HG03135 (cell line): ENCODE measurements at regions not wholly inside any gene's neighbourhood (a gene's known extent, or its start where the extent isn't known, plus 50 kb on each side); places are given as distances from the start of the nearest gene placed in this dataset.

Experiments
- ATAC-seq: cut with Tn5 transposase; IDR thresholded peaks from one replicate; pipeline ENCODE4 v1.9.1; 2021; ENCODE audit warnings: mild to moderate bottlenecking, moderate library complexity; ENCODE audit not compliant: unreplicated experiment

- no peak for ATAC-seq
These were observed 123.8 kb upstream of the PRPS1L1 start for GRCh38 chr7:18151422-18151821.

GRCh38 chr7:18153183-18153748 is 125.6 kb upstream of the PRPS1L1 start:
- no peak for ATAC-seq

- no peak for ATAC-seq
These were observed 127.1 kb upstream of the PRPS1L1 start for GRCh38 chr7:18154726-18155125.

- ATAC-seq, result no peak
These were observed 129.6 kb upstream of the PRPS1L1 start for GRCh38 chr7:18157233-18157632.

- ATAC-seq, result no peak
These were observed 135.0 kb upstream of the PRPS1L1 start for GRCh38 chr7:18162657-18163056.

GRCh38 chr7:18163091-18163490 is 135.4 kb upstream of the PRPS1L1 start:
- ATAC-seq, result no peak

GRCh38 chr7:18165166-18165565 is 137.5 kb upstream of the PRPS1L1 start:
- ATAC-seq, result no peak

GRCh38 chr7:18166002-18166401 is 138.4 kb upstream of the PRPS1L1 start:
- ATAC-seq, result no peak

GRCh38 chr7:18167815-18168214 is 140.2 kb upstream of the PRPS1L1 start:
- no peak for ATAC-seq

GRCh38 chr7:18174996-18175395 is 147.3 kb upstream of the PRPS1L1 start:
- no peak for ATAC-seq

GRCh38 chr7:18175801-18176450 is 148.3 kb upstream of the PRPS1L1 start:
- ATAC-seq, result no peak

- ATAC-seq, result no peak
These were observed 149.6 kb upstream of the PRPS1L1 start for GRCh38 chr7:18177129-18177814.

GRCh38 chr7:18177815-18178660 is 150.4 kb upstream of the PRPS1L1 start:
- ATAC-seq, result peak; percentile 92

- no peak for ATAC-seq
These were observed 151.4 kb upstream of the PRPS1L1 start for GRCh38 chr7:18179093-18179492.

- ATAC-seq, result no peak
These were observed 153.0 kb upstream of the PRPS1L1 start for GRCh38 chr7:18180685-18181084.

- no peak for ATAC-seq
These were observed 162.0 kb upstream of the PRPS1L1 start for GRCh38 chr7:18189500-18190126.

- no peak for ATAC-seq
These were observed 163.7 kb upstream of the PRPS1L1 start for GRCh38 chr7:18191341-18191740.

GRCh38 chr7:18191862-18192625 is 164.4 kb upstream of the PRPS1L1 start:
- no peak for ATAC-seq

- ATAC-seq, result no peak
These were observed 167.0 kb upstream of the PRPS1L1 start for GRCh38 chr7:18194616-18195015.

- peak; percentile 70 for ATAC-seq
These were observed 169.0 kb upstream of the PRPS1L1 start for GRCh38 chr7:18196638-18197037.
